HG03039 (cell line): ENCODE measurements at regions not wholly inside any gene's neighbourhood (a gene's known extent, or its start where the extent isn't known, plus 50 kb on each side); places are given as distances from the start of the nearest gene placed in this dataset.
"Not testable (repeated sequence)": the region's sequence is repeated elsewhere in the genome, so short reads cannot be mapped to it uniquely, and the experiment has no call there.

Source experiments
- ATAC-seq: cut with Tn5 transposase; IDR thresholded peaks from one replicate; pipeline ENCODE4 v1.9.1; 2021; ENCODE audit warnings: mild to moderate bottlenecking, moderate library complexity; ENCODE audit not compliant: unreplicated experiment

GRCh38 chr1:73104749-73105148 is 822.4 kb upstream of the NEGR1 start:
- no peak for ATAC-seq

- ATAC-seq = no peak
Measured at GRCh38 chr1:73100216-73100615, 817.9 kb upstream of the NEGR1 start.

DNA sequence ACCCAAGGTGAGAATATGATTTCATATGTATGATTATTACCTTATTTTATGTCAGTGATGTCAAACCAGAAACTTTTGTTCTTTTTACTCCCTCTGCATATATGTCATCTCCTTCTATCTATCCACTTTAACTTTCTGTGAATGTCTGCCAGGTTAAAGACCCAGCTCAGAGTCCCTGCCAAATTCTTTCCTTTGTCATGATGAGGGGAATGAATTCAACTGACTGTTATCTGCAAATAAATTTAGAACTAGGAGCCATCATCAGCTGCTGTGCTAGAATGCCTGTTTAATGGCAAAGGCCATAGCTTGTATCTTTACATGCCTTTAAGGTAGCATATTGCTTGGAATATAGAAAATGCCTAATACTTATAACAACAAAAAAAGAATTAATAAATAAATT is 815.6 kb upstream of the NEGR1 start:
- ATAC-seq = no peak

- ATAC-seq = no peak
Measured at GRCh38 chr1:73096841-73097240, 814.5 kb upstream of the NEGR1 start.

DNA sequence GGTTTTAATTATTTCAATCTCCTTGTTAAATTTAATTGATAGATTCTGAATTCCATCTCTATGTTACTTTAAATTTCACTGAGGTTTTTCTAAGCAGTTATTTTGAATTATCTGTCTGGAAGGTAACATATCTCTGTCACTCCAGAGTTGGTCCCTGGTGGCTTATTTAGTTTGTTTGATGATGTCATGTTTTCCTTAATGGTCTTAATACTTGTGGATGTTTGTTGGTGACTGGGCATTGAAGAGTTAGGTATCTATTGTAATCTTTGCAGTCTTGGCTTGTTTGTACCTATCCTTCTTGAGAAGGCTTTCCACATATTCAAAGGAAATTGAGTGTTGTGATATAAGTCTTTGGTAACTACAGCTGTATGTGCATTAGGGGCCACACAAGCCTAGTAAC is 810.0 kb upstream of the NEGR1 start:
- ATAC-seq = no peak

DNA sequence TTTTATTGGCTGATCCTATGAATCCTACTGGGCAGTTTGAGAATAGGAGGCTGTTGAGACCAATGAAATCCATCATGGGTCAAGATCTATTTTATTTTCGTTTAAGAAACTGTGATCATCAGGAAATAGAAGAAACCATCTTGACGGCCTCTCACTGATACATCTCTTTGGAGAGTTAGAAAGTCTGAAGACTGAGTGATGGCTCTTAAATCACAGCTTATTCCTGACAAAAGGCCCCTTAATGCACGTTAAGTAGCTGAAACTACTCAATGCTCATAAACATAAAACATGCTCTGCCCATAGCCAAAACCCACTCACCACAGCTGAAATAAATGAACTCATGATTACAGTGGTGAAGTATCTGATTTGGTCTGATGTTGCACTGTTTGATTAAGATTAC is 784.5 kb upstream of the NEGR1 start:
- ATAC-seq = no peak

DNA sequence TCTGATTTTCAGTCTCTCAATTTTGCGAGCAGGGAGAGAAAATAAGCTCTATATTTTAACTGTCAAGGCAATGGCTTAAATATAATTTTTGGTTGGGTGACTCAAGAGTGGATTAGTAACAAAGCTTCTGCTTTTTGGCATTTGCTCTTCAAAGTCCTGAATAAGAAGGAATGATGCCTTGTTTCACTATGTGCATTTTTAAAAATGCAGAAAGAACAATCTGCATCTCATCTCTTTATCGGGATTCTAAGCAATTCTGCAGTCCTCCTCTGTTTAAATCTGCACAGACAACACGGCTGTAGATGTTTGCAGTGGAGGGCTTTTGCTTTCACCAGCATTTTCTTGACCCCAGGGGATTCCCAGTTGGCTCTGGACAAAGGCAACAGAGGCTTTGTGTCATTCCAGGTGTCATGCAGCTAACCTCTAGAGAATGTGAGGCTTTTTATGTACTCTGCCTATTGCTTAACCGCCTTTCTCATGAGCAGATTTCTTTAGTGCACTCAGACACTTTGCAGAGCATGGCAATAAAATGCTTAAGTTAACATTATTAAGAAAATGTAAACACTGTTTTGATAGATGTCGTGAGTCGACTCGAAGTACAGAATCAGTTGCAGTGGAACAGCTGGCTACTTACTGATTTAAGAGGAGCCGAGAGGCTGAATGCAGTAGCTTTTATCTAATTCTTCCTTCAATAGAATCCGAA is 783.2 kb upstream of the NEGR1 start:
- no peak for ATAC-seq

- ATAC-seq = no peak
Measured at GRCh38 chr1:73056826-73057225, 774.5 kb upstream of the NEGR1 start.

DNA sequence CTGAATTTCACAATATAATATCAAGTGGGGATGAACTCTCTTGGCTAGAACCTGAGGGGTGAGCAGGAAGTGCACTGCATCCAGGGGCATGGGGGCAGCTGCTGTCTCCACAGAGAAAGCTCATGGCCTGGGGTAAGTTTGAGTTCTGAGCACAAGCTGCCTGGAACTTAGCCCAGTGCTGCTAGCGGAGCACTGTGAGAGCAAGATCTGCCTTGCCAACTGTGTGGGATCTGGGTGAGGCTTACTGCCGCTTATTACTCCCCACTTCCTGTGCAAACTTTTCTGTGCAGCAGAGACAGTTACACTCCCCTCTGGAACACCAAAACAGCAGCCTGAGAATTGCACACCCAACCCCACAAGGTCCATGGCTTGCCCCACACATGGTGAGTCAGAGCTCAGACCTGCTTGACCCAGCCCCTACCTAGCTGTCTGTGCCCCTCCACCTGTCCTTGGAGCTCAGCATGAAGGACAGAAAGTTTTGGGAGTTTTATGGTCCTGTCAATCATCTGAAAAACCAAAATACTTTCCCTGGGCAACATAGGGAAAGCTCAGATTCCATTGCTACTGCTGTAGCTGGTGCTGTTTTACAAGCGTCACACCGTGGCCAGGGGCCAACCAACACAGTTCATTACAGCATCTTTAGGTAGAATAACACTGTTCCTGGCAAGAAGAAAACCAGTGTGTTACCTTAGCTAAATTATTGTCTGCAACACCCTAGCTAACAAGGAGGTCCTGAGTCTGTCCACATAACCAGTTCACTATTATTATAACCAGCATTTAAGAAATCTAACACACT is 762.1 kb upstream of the NEGR1 start:
- ATAC-seq = no peak

- ATAC-seq = no peak
Measured at GRCh38 chr1:73042403-73042802, 760.1 kb upstream of the NEGR1 start.

- no peak for ATAC-seq
Measured at GRCh38 chr1:73040811-73041210, 758.5 kb upstream of the NEGR1 start.

- no peak for ATAC-seq
Measured at GRCh38 chr1:73034271-73034670, 751.9 kb upstream of the NEGR1 start.

DNA sequence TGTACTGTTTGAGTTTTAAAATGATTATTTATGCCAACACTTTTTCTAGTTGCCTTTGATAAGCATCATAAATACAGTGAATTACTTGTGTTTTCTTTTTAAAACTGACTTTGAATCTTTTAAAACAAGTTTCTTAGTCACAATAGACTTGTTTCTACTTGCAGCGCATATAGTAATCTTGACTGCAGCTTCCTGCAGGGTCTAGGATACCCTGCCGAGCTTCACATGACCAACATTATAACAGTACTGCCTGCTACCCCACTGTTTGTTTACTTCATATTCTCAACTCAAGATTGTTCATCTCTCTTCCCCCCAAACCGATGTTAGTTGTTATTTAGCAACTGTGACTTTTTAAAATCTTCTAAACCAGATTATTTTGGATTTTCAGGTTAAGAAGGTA is 751.3 kb upstream of the NEGR1 start:
- ATAC-seq = no peak

GRCh38 chr1:73029571-73029970 is 747.2 kb upstream of the NEGR1 start:
- no peak for ATAC-seq

GRCh38 chr1:73026114-73026513 is 743.8 kb upstream of the NEGR1 start:
- ATAC-seq = no peak

DNA sequence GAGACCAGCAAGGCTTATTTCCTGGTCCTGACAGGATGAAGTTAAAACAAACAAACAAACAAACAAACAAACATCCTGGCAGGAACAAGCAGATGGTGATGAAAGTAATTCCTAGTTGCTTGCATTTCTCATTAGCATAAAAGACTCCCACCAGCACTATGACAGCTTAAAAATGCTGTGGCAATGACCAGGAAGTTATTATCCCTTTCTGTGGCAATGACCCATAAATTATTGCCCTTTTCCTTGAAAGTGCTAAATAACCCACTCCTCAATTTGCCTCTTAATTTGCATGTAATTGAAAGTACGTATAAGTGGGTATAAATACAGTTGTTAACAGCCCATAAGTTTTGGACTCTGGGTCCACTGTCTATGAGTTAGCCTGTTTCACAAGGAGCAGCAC is 727.6 kb upstream of the NEGR1 start:
- no peak for ATAC-seq

GRCh38 chr1:73009311-73009710 is 727.0 kb upstream of the NEGR1 start:
- ATAC-seq = no peak

DNA sequence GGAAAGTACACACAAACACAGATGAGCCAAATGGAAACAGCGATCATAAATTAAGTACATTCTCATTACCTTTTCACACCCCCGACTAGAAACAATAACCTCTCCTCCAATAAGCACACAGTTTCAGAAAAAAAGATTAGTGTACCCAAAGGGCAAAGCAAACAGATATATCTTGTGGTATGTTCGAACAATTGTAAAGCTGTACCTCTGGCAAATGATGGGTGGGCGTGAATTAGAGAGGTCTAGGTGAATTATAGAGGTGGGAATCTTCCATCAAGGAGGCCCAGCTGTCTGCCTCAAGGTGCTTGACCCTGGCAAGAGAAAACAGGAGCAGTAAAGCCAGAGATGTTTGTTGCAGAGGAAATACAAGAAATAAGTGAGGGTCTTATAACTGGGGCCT is 715.3 kb upstream of the NEGR1 start:
- ATAC-seq = no peak

GRCh38 chr1:72997041-72997440 is 714.7 kb upstream of the NEGR1 start:
- no peak for ATAC-seq

- ATAC-seq = not testable (repeated sequence)
Measured at GRCh38 chr1:72987871-72988270, 705.5 kb upstream of the NEGR1 start.

DNA sequence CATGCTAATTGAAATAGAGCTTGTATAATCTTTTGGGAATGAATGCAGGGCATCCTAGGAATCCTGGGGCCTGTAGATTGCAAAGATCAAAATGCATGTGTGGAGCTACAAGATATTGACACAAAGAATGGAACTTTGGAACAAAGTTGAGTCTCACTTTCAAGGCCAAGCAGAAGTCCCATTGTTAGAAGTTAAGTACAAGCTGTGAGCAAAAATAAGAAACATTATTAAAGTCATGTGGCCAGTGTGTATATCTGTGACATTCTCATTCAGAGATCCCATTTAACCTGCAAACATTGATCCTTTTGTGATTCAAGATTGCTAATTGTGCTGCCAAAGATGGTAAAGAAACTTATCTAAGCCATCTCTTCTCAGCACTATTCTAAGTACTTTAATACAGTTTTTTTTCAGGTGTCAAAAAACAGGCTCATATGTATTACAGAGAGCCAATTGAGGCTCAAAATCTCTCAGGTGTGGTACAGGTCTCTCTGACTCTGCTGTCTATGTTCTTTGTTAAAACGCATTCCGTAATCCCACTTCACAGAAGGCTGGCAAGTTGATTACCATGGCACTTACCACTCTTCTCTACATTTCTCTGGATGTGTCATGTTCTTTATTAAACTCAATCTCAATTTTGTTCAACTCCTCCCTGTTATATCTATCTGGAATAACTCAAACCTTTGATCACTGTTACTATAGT is 704.4 kb upstream of the NEGR1 start:
- no peak for ATAC-seq

DNA sequence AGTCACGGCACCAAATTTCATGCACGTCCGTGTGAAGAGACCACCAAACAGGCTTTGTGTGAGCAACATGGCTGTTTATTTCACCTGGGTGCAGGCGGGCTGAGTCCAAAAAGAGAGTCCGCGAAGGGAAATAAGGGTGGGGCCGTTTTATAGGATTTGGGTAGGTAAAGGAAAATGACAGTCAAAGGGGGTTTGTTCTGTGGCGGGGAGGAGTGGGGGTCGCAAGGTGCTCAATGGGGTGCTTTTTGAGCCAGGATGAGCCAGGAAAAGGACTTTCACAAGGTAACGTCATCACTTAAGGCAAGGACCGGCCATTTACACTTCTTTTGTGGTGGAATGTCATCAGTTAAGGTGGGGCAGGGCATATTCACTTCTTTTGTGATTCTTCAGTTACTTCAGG is 702.7 kb upstream of the NEGR1 start:
- ATAC-seq = not testable (repeated sequence)
